Astrocyte (in vitro differentiated cells and primary cell): ENCODE measurements at regions not wholly inside any gene's neighbourhood (a gene's known extent, or its start where the extent isn't known, plus 50 kb on each side); places are given as distances from the start of the nearest gene placed in this dataset.

Source experiments
- EZH2 ChIP-seq: IDR thresholded peaks from 2 replicates; pipeline ENCODE4 v1.6.1; 2012; ENCODE audit warnings: mild to moderate bottlenecking, low read length, inconsistent platforms; ENCODE audit not compliant: insufficient read depth
- TF ChIP-seq, protein P1 (sequence below): IDR thresholded peaks from 2 replicates; pipeline ENCODE4 v1.5.1; 2011; ENCODE audit warnings: low read depth, mild to moderate bottlenecking, inconsistent platforms, low read length, moderate library complexity; ENCODE audit not compliant: insufficient read depth

DNA sequence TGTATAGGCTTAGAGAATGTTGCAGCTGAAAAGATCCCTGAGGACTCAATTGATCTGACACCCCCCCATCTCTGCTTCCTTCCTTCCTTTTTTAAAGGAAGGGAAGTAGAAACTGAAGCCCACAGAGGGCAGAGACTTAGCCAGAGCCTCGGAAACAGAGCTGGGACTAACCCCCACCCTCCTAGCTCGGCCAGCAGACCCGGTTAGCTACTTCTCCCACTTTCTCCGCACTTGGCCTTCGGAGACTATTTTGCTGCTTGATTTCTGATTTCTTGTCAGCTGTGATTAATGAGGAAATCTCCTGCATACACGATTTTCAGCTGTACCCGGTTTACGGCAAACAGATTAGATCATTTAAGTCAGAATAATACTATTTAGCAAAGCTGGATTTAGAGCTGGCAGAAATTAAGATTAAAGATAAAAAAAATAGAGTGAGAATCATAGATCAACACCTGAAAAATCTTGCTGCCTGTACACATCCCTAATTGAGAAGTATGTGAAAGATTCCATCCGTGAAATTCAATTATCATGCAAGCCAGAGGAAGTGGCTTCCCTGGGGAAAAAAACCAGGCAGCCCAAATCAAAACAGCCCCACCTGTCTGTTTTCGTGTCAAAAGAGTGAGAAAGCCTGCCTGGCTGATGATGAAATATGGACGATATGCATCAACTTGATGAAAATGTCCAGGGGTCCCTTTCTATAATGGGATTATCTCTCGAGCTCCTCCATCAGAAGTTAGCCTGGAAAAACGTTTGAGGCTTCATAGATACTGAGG lies 159.5 kb upstream of the SHB start:
- TF ChIP-seq, protein P1, sequence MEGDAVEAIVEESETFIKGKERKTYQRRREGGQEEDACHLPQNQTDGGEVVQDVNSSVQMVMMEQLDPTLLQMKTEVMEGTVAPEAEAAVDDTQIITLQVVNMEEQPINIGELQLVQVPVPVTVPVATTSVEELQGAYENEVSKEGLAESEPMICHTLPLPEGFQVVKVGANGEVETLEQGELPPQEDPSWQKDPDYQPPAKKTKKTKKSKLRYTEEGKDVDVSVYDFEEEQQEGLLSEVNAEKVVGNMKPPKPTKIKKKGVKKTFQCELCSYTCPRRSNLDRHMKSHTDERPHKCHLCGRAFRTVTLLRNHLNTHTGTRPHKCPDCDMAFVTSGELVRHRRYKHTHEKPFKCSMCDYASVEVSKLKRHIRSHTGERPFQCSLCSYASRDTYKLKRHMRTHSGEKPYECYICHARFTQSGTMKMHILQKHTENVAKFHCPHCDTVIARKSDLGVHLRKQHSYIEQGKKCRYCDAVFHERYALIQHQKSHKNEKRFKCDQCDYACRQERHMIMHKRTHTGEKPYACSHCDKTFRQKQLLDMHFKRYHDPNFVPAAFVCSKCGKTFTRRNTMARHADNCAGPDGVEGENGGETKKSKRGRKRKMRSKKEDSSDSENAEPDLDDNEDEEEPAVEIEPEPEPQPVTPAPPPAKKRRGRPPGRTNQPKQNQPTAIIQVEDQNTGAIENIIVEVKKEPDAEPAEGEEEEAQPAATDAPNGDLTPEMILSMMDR, result no peak
- TF ChIP-seq EZH2, result no peak
